Small intestine (tissue), 7 donors: ENCODE measurements at regions not wholly inside any gene's neighbourhood (a gene's known extent, or its start where the extent isn't known, plus 50 kb on each side); places are given as distances from the start of the nearest gene placed in this dataset.

Experiments used
- DNase-seq, 2 donors: peaks; one replicate each; pipeline versions ENCODE4 v3.0.0 to v3.0.0-alpha.2; 2013
- FAIRE-seq: peaks from 2 replicates; lab custom pipeline; 2012; peaks lifted over from hg19 to GRCh38; lab: Jason Lieb, UNC
- H3K27ac ChIP-seq, 3 donors: one replicate each; pipeline ENCODE4 v1.5.1; 2013; ENCODE audit warnings: low read length in 2 of 3, mild to moderate bottlenecking in 2 of 3, control low read depth in 1 of 3, inconsistent platforms in 1 of 3, low read depth in 1 of 3, moderate library complexity in 1 of 3
- H3K27me3 ChIP-seq, 3 donors: one replicate each; pipeline ENCODE4 v1.6.1; 2013; ENCODE audit warnings: low read length in 3 of 3, inconsistent platforms in 1 of 3; ENCODE audit not compliant: control insufficient read depth in 3 of 3, insufficient read depth in 3 of 3
- H3K36me3 ChIP-seq, 3 donors: one replicate each; pipeline ENCODE4 v1.6.1; 2013; ENCODE audit warnings: low read length in 3 of 3, inconsistent platforms in 1 of 3, low read depth in 1 of 3, mild to moderate bottlenecking in 1 of 3, moderate library complexity in 1 of 3; ENCODE audit not compliant: control insufficient read depth in 3 of 3, insufficient read depth in 2 of 3
- H3K4me1 ChIP-seq, 3 donors: one replicate each; pipeline ENCODE4 v1.6.1; 2013; ENCODE audit warnings: low read length in 2 of 3, inconsistent platforms in 1 of 3, low read depth in 1 of 3, mild to moderate bottlenecking in 1 of 3, moderate library complexity in 1 of 3; ENCODE audit not compliant: control insufficient read depth in 3 of 3, insufficient read depth in 2 of 3
- H3K4me3 ChIP-seq, 3 donors: one replicate each; pipeline ENCODE4 v1.5.1; 2013; ENCODE audit warnings: low read length in 3 of 3, control low read depth in 1 of 3, inconsistent platforms in 1 of 3, low read depth in 1 of 3, mild to moderate bottlenecking in 1 of 3, moderate library complexity in 1 of 3
- H3K9me3 ChIP-seq, 2 donors: one replicate each; pipeline ENCODE4 v1.6.1; 2013; ENCODE audit warnings: low read depth in 1 of 2, low read length in 1 of 2; ENCODE audit not compliant: control insufficient read depth in 2 of 2, insufficient read depth in 1 of 2
- WGBS, 3 donors: extraction: QIAGEN DNeasy Blood & Tissue Kit; methylation state at CpG; one replicate each; pipeline ENCODE4 v1.1.7; 2013; 5-methylcytosine and 5-hydroxymethylcytosine counted together
- donor health status: healthy with polysubstance abuse.
- donor health status: control.
- donor health status: control.
- donor health status: Bipolar disorder and iron deficiency.
- donor health status: healthy.

GRCh38 chr10:83233691-83234090, 905.6 kb upstream of the GHITM start:
- FAIRE-seq (no peak), DNase-seq (no peak)
- H3K27me3 ChIP-seq, result no peaks in the 10 kb centered on the region
- H3K36me3 ChIP-seq, result no peaks in the 10 kb centered on the region
- 85 to 95% (median 89%) methylated on average over 1 of the region's 1 CpG for WGBS, 3 donors
- no peaks in the 10 kb centered on the region for H3K9me3 ChIP-seq
- H3K4me3 ChIP-seq, result no peak overlapping the region
- no peaks in the 10 kb centered on the region for H3K4me1 ChIP-seq
- no peak overlapping the region for H3K27ac ChIP-seq

DNA sequence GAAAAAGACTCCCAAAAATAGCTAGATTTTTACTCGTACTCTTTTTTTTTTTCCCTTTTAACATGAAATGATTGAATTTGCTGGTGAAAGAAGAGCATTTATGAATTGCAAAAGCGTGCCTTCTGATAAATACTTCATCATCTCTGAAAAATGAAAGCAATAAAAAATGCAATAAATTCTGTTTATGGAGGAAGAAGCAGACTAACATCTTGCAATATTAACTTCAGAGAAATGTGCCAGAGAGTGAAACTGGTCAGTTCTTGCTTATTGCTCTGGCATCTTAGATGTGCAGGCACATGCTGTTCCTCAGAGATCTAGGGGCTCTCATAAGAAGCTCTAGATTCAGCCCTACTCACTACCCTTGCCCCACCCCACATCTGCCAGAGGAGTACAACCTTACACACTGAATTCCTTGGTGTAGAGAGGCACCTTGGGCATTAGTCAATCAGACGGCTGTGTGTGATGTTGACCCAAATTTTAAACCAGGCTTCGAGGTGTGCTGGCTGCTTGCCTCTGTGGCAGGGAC, 891.1 kb upstream of the GHITM start:
- no peak overlapping the region for H3K4me3 ChIP-seq
- DNase-seq (no peak), FAIRE-seq (no peak)
- H3K27me3 ChIP-seq, result no peaks in the 10 kb centered on the region
- no peak overlapping the region for H3K27ac ChIP-seq
- WGBS, 3 donors, result 61 to 65% (median 64%) methylated on average over 4 of the region's 4 CpGs
- H3K9me3 ChIP-seq, result peaks cover 3 to 9% of the 10 kb centered on the region in 2 donors
- no peaks in the 10 kb centered on the region for H3K36me3 ChIP-seq
- H3K4me1 ChIP-seq, result no peaks in the 10 kb centered on the region

DNA sequence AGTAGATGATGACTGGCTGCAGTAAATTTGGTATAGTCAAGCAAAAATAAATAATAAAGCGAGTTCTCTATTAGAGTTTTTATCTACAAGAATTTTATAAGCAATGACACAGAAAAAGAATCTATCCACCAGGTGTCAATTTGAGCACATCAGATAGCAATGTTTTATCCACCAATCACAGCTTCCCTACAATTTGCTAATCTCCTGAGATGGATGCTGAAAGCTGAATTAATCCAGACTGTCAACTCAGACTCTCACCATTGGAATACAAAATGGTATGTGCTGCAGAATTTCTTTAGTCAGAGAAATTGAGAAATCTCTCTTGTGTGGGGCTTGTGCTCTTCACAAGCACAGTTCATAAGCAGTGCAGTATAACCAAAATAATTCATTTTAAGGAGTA, 888.9 kb upstream of the GHITM start:
- Histone ChIP-seq H3K9me3 (peaks cover 3 to 9% of the 10 kb centered on the region in 2 donors), H3K36me3 (no peaks in the 10 kb centered on the region), H3K27me3 (no peaks in the 10 kb centered on the region), H3K4me1 (no peaks in the 10 kb centered on the region), H3K27ac (no peak overlapping the region), H3K4me3 (no peak overlapping the region)
- DNase-seq (no peak), FAIRE-seq (no peak)
- 57 to 80% (median 76%) methylated on average over 1 of the region's 1 CpG for WGBS, 3 donors

DNA sequence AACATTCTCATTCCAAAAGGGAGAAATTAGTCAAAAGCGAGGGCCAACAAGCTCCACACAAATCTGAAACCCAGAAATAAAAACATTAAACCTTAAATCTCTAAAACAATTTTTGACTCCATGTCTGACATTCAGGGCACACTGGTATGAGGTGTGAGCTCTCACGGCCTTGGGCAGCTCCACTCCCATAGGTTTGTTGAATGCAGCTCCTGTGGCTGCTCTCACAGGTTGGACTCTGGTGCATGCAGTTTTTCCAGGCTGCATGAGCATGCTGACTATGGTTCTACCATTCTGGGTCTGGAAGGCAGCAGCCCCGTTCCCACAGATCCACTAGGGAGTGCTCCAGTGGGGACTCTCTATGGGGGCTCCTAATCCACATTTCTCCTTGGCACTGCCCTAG, 887.1 kb upstream of the GHITM start:
- FAIRE-seq (no peak), DNase-seq (no peak)
- no peak overlapping the region for H3K4me3 ChIP-seq
- no peaks in the 10 kb centered on the region for H3K27me3 ChIP-seq
- H3K9me3 ChIP-seq, result peaks cover 3 to 9% of the 10 kb centered on the region in 2 donors
- WGBS, 3 donors, result 52 to 78% (median 53%) methylated on average over 3 of the region's 3 CpGs
- H3K27ac ChIP-seq, result no peak overlapping the region
- H3K36me3 ChIP-seq, result no peaks in the 10 kb centered on the region
- H3K4me1 ChIP-seq, result no peaks in the 10 kb centered on the region

DNA sequence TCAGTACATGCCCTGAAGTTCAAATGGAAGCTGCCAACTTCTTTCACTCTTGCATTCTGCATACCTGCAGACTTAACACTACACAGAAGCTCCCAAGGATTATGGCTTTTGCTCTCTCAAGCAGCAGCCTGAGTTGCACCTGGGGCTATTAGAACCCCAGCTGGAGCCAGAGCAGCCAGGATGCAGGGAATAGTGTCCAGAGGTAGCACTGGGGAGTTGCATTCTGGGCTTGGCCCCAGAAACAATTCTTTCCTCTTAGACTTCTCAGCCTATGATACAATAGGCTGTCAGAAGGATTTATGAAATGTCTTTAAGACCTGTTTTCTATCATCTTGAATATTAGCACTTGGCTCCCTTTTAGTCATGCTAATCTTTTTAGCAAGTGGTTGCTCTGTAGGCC, 886.7 kb upstream of the GHITM start:
- Histone ChIP-seq H3K27me3 (no peaks in the 10 kb centered on the region), H3K4me3 (no peak overlapping the region), H3K9me3 (peaks cover 3 to 9% of the 10 kb centered on the region in 2 donors), H3K36me3 (no peaks in the 10 kb centered on the region), H3K4me1 (no peaks in the 10 kb centered on the region), H3K27ac (no peak overlapping the region)
- DNase-seq (no peak), FAIRE-seq (no peak)

- H3K9me3 ChIP-seq, result peaks cover 3 to 9% of the 10 kb centered on the region in 2 donors
- H3K27ac ChIP-seq, result no peak overlapping the region
- H3K36me3 ChIP-seq, result no peaks in the 10 kb centered on the region
- DNase-seq (no peak), FAIRE-seq (no peak)
- no peaks in the 10 kb centered on the region for H3K27me3 ChIP-seq
- H3K4me1 ChIP-seq, result no peaks in the 10 kb centered on the region
- H3K4me3 ChIP-seq, result no peak overlapping the region
- whole genome bisulfite sequencing, 3 donors, result 44 to 74% (median 56%) methylated on average over 1 of the region's 1 CpG
Observed at GRCh38 chr10:83253011-83253671, 886.2 kb upstream of the GHITM start.

DNA sequence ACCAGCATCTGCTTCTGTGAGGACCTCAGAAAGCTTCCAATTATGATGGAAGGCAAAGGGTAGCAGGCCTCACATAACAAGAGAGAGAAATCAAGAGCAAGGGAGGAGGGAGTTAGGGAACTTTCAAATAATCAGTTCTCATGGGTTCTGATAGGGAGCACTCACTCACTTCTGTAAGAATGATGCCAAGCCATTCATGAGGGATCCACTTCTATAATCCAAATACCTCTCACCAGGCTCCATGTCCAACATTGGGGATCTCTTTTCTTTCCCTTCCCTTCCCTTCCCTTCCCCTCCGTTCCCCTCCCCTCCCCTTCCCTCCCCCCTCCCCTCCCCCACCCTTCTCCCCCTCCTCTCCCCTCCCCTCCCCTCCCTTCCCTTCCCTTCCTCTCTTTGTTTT, 884.6 kb upstream of the GHITM start:
- WGBS, 3 donors, result 33 to 83% (median 40%) methylated on average over 1 of the region's 1 CpG
- H3K9me3 ChIP-seq, result peaks cover 3 to 10% of the 10 kb centered on the region in 2 donors
- no peaks in the 10 kb centered on the region for H3K36me3 ChIP-seq
- H3K27me3 ChIP-seq, result no peaks in the 10 kb centered on the region
- DNase-seq (no peak), FAIRE-seq (no peak)
- H3K27ac ChIP-seq, result no peak overlapping the region
- H3K4me1 ChIP-seq, result no peaks in the 10 kb centered on the region
- no peak overlapping the region for H3K4me3 ChIP-seq

GRCh38 chr10:83262434-83262833, 876.9 kb upstream of the GHITM start:
- WGBS, 3 donors, result 73 to 85% (median 74%) methylated on average over 1 of the region's 1 CpG

More at GRCh38 chr10:83262434-83262833, 876.9 kb upstream of the GHITM start:
- Histone ChIP-seq H3K4me1 (no peaks in the 10 kb centered on the region), H3K27ac (no peak overlapping the region), H3K27me3 (no peaks in the 10 kb centered on the region), H3K9me3 (peaks cover 0 to 4% of the 10 kb centered on the region in 2 donors), H3K4me3 (no peak overlapping the region), H3K36me3 (no peaks in the 10 kb centered on the region)
- FAIRE-seq (no peak), DNase-seq (no peak)
